Breast epithelium (tissue), 4 donors: ENCODE measurements at regions not wholly inside any gene's neighbourhood (a gene's known extent, or its start where the extent isn't known, plus 50 kb on each side); places are given as distances from the start of the nearest gene placed in this dataset.
"Not testable (repeated sequence)": the region's sequence is repeated elsewhere in the genome, so short reads cannot be mapped to it uniquely, and the experiment has no call there.

ENCODE experiments used
- DNase-seq, 2 donors: peaks; one replicate each; pipeline ENCODE4 v3.0.0-alpha.2; 2019; ENCODE audit warnings: low spot score in 2 of 2
- H3K27ac ChIP-seq, 2 donors: fragments of 200-600 bp; sonication (generic) in 1 of 2; one replicate each; pipeline ENCODE4 v1.5.1; 2016 to 2019; ENCODE audit warnings: mild to moderate bottlenecking in 1 of 2
- H3K27me3 ChIP-seq, 2 donors: fragments of 200-600 bp; sonication (generic) in 1 of 2; one replicate each; pipeline versions ENCODE4 v1.5.1 to v1.6.0; 2017 to 2019; ENCODE audit warnings: control low read depth in 1 of 2, mild to moderate bottlenecking in 1 of 2
- H3K36me3 ChIP-seq: fragments of 200-600 bp; one replicate; pipeline ENCODE4 v1.5.1; 2019
- H3K4me1 ChIP-seq, 2 donors: fragments of 200-600 bp; sonication (generic); one replicate each; pipeline ENCODE4 v1.5.1; 2016 to 2019; ENCODE audit warnings: control low read depth in 1 of 2
- H3K4me3 ChIP-seq, 3 donors: fragments of 200-600 bp; sonication (generic); 1 replicate in 2 of 3; 2 replicates in 1 of 3; pipeline ENCODE4 v1.5.1; 2016 to 2019; ENCODE audit warnings: mild to moderate bottlenecking in 3 of 3, moderate library complexity in 2 of 3
- H3K9me3 ChIP-seq, 2 donors: fragments of 200-600 bp; sonication (generic) in 1 of 2; one replicate each; pipeline ENCODE4 v1.5.1; 2016 to 2019; ENCODE audit warnings: control low read depth in 1 of 2
- POLR2A ChIP-seq: fragments of 450-650 bp; IDR thresholded peaks from one replicate; pipeline ENCODE4 v1.6.1; 2016; ENCODE audit warnings: antibody characterized with exemption, mild to moderate bottlenecking, moderate library complexity
- POLR2AphosphoS5 ChIP-seq, 3 donors: sonication (generic); formaldehyde crosslinking; IDR thresholded peaks; one replicate each; pipeline ENCODE4 v1.6.1; 2017; ENCODE audit warnings: antibody characterized with exemption in 3 of 3
- intact Hi-C: fragments of 100-400 bp; cut with DNase I; formaldehyde crosslinking; loops from one replicate; pipeline ENCODE4 v1.15.1; 2023; ENCODE audit warnings: low total_unique reads
- TF ChIP-seq, protein P1 (sequence below), 3 donors: fragments of 450-650 bp; IDR thresholded peaks; one replicate each; pipeline ENCODE4 v1.5.1; 2016 to 2017; ENCODE audit warnings: antibody characterized with exemption in 3 of 3, mild to moderate bottlenecking in 3 of 3, moderate library complexity in 3 of 3

DNA sequence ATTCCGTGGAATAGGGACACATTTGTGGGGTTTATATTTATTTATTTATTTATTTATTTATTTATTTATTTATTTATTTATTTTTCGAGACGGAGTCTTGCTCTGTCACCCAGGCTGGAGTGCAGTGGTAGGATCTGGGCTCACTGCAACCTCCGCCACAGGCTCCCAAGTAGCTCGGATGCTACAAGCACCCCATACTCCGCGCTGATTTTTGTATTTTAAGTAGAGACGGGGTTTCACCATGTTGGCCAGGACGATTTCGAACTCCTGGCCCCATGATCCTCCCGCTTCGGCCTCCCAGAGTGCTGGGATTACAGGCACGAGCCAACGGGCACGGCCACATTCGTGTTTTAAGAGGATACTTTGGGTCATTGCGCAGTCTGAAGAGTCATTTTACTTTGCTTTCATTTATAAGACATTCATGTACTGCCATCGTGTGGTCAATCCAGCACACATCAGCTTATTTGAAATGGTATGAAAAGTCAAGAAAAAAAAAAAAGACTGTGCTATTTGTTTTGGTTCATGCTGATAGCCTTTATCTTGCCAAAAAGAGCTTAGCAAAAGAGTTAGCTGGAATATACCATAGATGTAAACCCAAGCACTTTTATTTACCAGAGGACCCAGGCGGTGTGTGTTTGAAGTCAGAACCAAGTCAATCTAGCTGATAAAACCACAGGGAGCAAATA, 1075.0 kb downstream of the EPHA3 start:
- H3K27ac ChIP-seq, H3K27me3 ChIP-seq, H3K36me3 ChIP-seq, H3K4me1 ChIP-seq, DNase-seq, intact Hi-C loops, H3K9me3 ChIP-seq: not testable (repeated sequence)
- H3K4me3 ChIP-seq: peak overlapping the region in 2 of 3 donors; percentile 27 to 58
- TF ChIP-seq, protein P1, sequence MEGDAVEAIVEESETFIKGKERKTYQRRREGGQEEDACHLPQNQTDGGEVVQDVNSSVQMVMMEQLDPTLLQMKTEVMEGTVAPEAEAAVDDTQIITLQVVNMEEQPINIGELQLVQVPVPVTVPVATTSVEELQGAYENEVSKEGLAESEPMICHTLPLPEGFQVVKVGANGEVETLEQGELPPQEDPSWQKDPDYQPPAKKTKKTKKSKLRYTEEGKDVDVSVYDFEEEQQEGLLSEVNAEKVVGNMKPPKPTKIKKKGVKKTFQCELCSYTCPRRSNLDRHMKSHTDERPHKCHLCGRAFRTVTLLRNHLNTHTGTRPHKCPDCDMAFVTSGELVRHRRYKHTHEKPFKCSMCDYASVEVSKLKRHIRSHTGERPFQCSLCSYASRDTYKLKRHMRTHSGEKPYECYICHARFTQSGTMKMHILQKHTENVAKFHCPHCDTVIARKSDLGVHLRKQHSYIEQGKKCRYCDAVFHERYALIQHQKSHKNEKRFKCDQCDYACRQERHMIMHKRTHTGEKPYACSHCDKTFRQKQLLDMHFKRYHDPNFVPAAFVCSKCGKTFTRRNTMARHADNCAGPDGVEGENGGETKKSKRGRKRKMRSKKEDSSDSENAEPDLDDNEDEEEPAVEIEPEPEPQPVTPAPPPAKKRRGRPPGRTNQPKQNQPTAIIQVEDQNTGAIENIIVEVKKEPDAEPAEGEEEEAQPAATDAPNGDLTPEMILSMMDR (IDR thresholded peaks at IDR 0.05): peak in 2 of 3 donors; percentile 20 to 39

DNA sequence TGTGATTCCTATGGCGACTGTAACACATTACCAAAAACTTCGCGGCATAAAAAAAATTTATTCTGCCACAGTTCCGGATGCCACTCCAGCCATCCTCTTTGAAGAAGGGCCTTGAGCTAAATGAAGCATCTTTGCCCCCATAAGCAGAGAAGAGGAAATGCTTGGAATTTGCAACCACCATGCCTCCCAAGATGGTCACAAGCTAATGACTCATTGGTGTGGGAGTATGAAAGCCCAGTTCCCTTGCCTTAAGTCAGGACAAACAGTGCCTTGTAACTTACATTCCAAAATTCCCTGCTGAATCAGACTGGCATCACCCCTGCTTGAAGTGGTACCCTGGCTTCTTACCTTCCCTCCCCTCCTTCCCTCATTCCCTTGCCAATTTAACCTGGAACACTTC, 1077.4 kb downstream of the EPHA3 start:
- intact Hi-C loops: no loop called here
- Histone ChIP-seq H3K4me1 (no peaks in the 10 kb centered on the region), H3K27me3 (no peaks in the 10 kb centered on the region), H3K9me3 (no peaks in the 10 kb centered on the region), H3K27ac (no peak overlapping the region), H3K36me3 (no peaks in the 10 kb centered on the region), H3K4me3 (no peak overlapping the region)
- TF ChIP-seq, protein P1 (IDR thresholded peaks at IDR 0.05): no peak
- no peak for TF ChIP-seq POLR2A
- no peak for TF ChIP-seq POLR2AphosphoS5 (IDR thresholded peaks at IDR 0.05)
- DNase-seq: peak in 1 of 2 donors; percentile 55

DNA sequence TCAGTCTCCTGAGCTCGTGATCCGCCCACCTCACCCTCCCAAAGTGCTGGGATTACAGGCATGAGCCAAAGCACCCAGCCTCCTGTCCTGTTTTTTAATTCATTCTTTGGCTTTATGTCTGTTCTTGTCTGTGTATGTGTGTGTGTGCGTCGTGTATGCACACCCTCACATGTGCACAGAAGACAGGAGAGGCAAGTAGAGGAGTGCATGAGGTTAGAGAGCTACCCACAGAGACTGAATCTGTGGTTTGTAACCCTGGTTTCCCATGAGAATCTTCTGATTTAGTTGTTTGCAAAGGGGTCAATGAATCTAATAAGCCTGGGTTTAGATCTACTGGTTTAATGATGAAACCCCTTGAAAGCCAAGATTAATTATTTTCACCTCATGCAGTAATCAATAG, 1090.0 kb downstream of the EPHA3 start:
- intact Hi-C loops, DNase-seq, H3K36me3 ChIP-seq, H3K4me1 ChIP-seq, H3K9me3 ChIP-seq, H3K4me3 ChIP-seq, H3K27ac ChIP-seq, H3K27me3 ChIP-seq: not testable (repeated sequence)

- H3K27me3 ChIP-seq, DNase-seq, H3K36me3 ChIP-seq, H3K4me3 ChIP-seq, H3K4me1 ChIP-seq, H3K9me3 ChIP-seq, H3K27ac ChIP-seq, intact Hi-C loops: not testable (repeated sequence)
Measured at GRCh38 chr3:90202931-90203330, 1095.5 kb downstream of the EPHA3 start.

DNA sequence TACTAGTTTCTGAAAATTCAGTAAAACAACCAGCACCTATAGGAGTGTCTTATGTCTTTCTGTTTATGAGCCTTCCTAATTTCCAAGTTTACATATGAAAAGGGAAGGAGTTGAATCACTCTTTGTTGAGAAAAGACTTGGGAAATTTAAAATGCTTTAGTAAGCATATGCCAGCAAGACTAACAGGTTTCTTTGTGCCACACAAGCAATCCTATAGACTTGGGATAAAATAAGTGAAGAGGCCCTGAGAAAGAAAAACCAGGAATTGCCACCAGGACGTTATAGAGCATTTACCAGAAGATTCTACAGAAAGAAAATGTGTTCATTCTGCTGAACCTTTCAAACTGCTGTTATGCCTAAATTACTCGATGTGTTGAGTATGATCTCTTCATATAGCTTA, 1099.1 kb downstream of the EPHA3 start:
- H3K36me3 ChIP-seq, H3K9me3 ChIP-seq, H3K4me1 ChIP-seq, DNase-seq, H3K27ac ChIP-seq, intact Hi-C loops, H3K4me3 ChIP-seq, H3K27me3 ChIP-seq: not testable (repeated sequence)

DNA sequence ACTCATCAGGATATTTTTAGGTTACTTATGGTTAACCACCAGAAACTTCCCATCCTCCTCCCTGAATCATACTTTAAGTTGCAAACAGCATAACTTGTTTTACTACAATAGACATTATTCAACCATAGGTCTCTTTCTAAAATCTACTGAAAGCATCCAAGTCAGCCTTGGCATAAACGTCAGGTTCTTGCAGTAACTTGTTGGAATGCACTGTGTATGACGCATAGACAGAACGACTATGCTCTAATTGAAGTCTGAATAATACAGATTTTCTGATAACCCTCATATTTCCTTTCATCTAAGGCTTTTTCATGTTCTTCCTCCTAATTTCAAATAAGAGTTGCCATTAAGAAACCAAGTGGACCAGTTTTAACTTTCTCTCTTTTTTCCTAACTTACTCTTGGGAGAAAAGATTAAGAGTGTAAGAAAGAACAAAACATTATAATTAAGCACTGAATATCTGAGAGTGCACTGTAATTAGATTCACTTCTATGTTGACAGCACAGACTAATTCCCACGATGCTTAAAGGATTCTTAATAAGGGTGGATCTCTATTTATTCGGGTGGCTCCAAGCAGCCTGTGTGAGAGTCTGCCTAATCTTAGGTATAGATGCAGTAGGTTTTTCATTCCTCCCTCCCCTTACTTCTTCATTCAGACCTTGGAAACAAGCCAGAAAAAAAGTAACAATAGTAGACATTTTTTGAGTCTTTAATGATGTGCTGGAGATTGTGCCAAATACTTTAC, 1100.1 kb downstream of the EPHA3 start:
- H3K36me3 ChIP-seq, H3K4me1 ChIP-seq, H3K27me3 ChIP-seq, intact Hi-C loops, H3K4me3 ChIP-seq, H3K9me3 ChIP-seq: not testable (repeated sequence)
- peak overlapping the region; percentile 14 to 38 for H3K27ac ChIP-seq
- peak in 1 of 2 donors; percentile 22 for DNase-seq

GRCh38 chr3:90221900-90222299, 1114.5 kb downstream of the EPHA3 start:
- intact Hi-C loops: no loop called here
- Histone ChIP-seq H3K9me3 (peaks cover 7 to 17% of the 10 kb centered on the region in 2 donors), H3K27ac (no peak overlapping the region), H3K4me1 (no peaks in the 10 kb centered on the region), H3K4me3 (no peak overlapping the region), H3K36me3 (no peaks in the 10 kb centered on the region), H3K27me3 (no peaks in the 10 kb centered on the region)
- no peak for DNase-seq
- no peak for TF ChIP-seq POLR2AphosphoS5 (IDR thresholded peaks at IDR 0.05)
- TF ChIP-seq, protein P1 (IDR thresholded peaks at IDR 0.05): no peak
